Transverse colon (tissue), 4 donors: ENCODE measurements at regions not wholly inside any gene's neighbourhood (a gene's known extent, or its start where the extent isn't known, plus 50 kb on each side); places are given as distances from the start of the nearest gene placed in this dataset.
"Not testable (repeated sequence)": the region's sequence is repeated elsewhere in the genome, so short reads cannot be mapped to it uniquely, and the experiment has no call there.

Experiments
- DNase-seq: peaks from one replicate; pipeline ENCODE4 v3.0.0-alpha.2; 2019
- H3K27ac ChIP-seq, 4 donors: fragments of 200-600 bp; sonication (generic); 2 replicates each; pipeline ENCODE4 v1.5.1; 2016 to 2018; ENCODE audit warnings: inconsistent platforms in 4 of 4
- H3K27me3 ChIP-seq: fragments of 200-600 bp; sonication (generic); 2 replicates; pipeline ENCODE4 v1.5.1; 2017; ENCODE audit warnings: inconsistent platforms
- H3K36me3 ChIP-seq, 4 donors: fragments of 200-600 bp; sonication (generic); 2 replicates each; pipeline ENCODE4 v1.5.1; 2017 to 2019; ENCODE audit warnings: inconsistent platforms in 4 of 4
- H3K4me1 ChIP-seq, 4 donors: fragments of 200-600 bp; sonication (generic); 2 replicates each; pipeline ENCODE4 v1.5.1; 2017 to 2020; ENCODE audit warnings: inconsistent platforms in 4 of 4
- H3K4me3 ChIP-seq, 4 donors: fragments of 200-600 bp; sonication (generic); 1 replicate in 1 of 4; 2 replicates in 3 of 4; pipeline versions ENCODE4 v1.5.1 to v1.6.1; 2017 to 2019; ENCODE audit warnings: inconsistent platforms in 4 of 4
- H3K9me3 ChIP-seq, 2 donors: fragments of 200-600 bp; sonication (generic); 2 replicates each; pipeline ENCODE4 v1.5.1; 2017 to 2019; ENCODE audit warnings: inconsistent platforms in 2 of 2
- CTCF ChIP-seq, 5 experiments: fragments of 200-600 bp in 3 of 5; fragments of 450-650 bp in 2 of 5; sonication (generic) in 3 of 5; IDR thresholded peaks; 1 replicate in 2 of 5; 2 replicates in 3 of 5; pipeline ENCODE4 v1.5.1; 2016 to 2017; ENCODE audit warnings: antibody characterized with exemption in 5 of 5, inconsistent platforms in 3 of 5, mild to moderate bottlenecking in 2 of 5, moderate library complexity in 1 of 5
- EP300 ChIP-seq: sonication (generic); formaldehyde crosslinking; IDR thresholded peaks from one replicate; pipeline ENCODE4 v1.6.1; 2017; ENCODE audit warnings: antibody characterized with exemption, low read depth
- POLR2A ChIP-seq: fragments of 450-650 bp; IDR thresholded peaks from one replicate; pipeline ENCODE4 v1.6.1; 2016; ENCODE audit warnings: antibody characterized with exemption, mild to moderate bottlenecking, moderate library complexity
- POLR2AphosphoS5 ChIP-seq, 3 donors: sonication (generic); formaldehyde crosslinking; IDR thresholded peaks; one replicate each; pipeline ENCODE4 v1.6.1; 2016; ENCODE audit warnings: antibody characterized with exemption in 3 of 3
- WGBS, 2 donors: methylation state at CpG; one replicate each; pipeline ENCODE4 v1.1.5; 2018; ENCODE audit warnings: low coverage in 1 of 2; 5-methylcytosine and 5-hydroxymethylcytosine counted together
- in situ Hi-C, 4 donors: fragments of 200-750 bp; cut with MboI; loops; one replicate each; pipeline versions ENCODE4 v1.15.0 to v1.15.1; 2017; ENCODE audit warnings: low sequenced_read_pairs in 3 of 4, low pct_ligation_motif_present in 1 of 4, low pct_unique_long_range_greater_than_20kb in 1 of 4
- intact Hi-C: fragments of 100-400 bp; cut with DNase I; formaldehyde crosslinking; loops from one replicate; pipeline ENCODE4 v1.15.1; 2023; ENCODE audit warnings: low total_unique reads

- peaks cover 0 to 34% (median 5%) of the 10 kb centered on the region in 4 donors for H3K4me1 ChIP-seq
- intact Hi-C loops: loop anchor here (5.0 kb wide), 1 partner anchor 1152 kb away; no protein-coding TSS in a partner anchor
- in situ Hi-C loops: no loop called here
- no peak for DNase-seq
- 67% methylated on average over 1 to 2 of the region's 2 CpGs for WGBS, 2 donors
- no peak overlapping the region for H3K4me3 ChIP-seq
- TF ChIP-seq EP300: no peak
- no peak for TF ChIP-seq POLR2A
- TF ChIP-seq CTCF (IDR thresholded peaks at IDR 0.05): no peak
- H3K9me3 ChIP-seq: no peaks in the 10 kb centered on the region
- H3K36me3 ChIP-seq: no peaks in the 10 kb centered on the region
- no peaks in the 10 kb centered on the region for H3K27me3 ChIP-seq
- H3K27ac ChIP-seq: peak overlapping the region in 1 of 4 donors; percentile 12
Observed at GRCh38 chr3:124364317-124365020, 365.8 kb upstream of the UMPS start.

- H3K4me3 ChIP-seq, intact Hi-C loops, in situ Hi-C loops, H3K27ac ChIP-seq, H3K9me3 ChIP-seq, DNase-seq, H3K27me3 ChIP-seq, H3K36me3 ChIP-seq: not testable (repeated sequence)
- 100% methylated on average over 5 of the region's 27 CpGs; no CpG with 5 or more reads in 1 of the 2 donors for WGBS, 2 donors
- peaks cover 0 to 27% (median 5%) of the 10 kb centered on the region in 4 donors for H3K4me1 ChIP-seq
Observed at GRCh38 chr3:124366655-124367054, 363.6 kb upstream of the UMPS start.

DNA sequence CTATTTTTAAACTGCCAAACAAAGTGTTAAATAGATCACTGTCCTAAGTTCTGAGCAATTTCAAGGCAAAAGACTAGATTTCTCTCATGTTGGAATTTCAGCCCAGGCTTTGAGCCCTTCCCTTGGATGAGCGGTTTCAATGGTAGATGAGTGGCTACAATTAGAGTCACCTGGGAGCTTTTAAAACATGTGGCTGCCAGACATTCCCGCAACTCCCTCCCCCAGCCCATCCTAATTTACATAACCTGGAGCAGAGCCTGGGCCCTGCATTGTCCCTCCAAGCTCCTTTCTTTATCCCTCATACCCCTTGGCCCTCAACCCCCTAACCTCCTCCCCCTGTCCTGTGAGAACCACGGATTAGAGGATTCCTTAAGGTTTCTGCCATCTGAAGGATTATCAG, 357.5 kb upstream of the UMPS start:
- in situ Hi-C loops: no loop called here

DNA sequence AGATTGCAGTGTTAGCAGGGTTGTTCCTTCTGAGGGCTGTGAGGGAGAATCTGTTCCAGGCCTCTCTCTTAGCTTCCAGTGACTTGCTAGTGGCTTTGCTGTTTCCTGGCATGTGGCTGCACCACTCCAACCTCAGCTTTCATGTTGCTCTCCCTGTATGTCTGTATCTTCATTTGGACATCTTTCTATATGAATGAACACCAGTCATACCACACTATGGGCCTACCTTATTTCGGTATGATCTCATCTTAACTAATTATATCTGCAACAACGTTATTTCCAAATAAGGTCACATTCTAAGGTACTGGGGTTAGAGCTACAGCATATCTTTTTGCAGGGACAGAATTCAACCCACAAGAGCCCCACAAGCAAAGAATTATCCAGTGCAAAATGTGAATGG, 356.7 kb upstream of the UMPS start:
- H3K27me3 ChIP-seq: no peaks in the 10 kb centered on the region
- 65 to 88% methylated on average over 2 of the region's 2 CpGs for whole genome bisulfite sequencing, 2 donors
- H3K9me3 ChIP-seq: no peaks in the 10 kb centered on the region
- H3K4me1 ChIP-seq: no peaks in the 10 kb centered on the region
- DNase-seq: no peak
- intact Hi-C loops (no loop called here), in situ Hi-C loops (no loop called here)
- TF ChIP-seq POLR2AphosphoS5 (IDR thresholded peaks at IDR 0.05): no peak
- no peak for TF ChIP-seq CTCF (IDR thresholded peaks at IDR 0.05)
- TF ChIP-seq POLR2A: no peak
- TF ChIP-seq EP300: no peak
- no peak overlapping the region for H3K4me3 ChIP-seq
- H3K36me3 ChIP-seq: no peaks in the 10 kb centered on the region
- no peak overlapping the region for H3K27ac ChIP-seq

More for the DNA sequence above, 357.5 kb upstream of the UMPS start:
- TF ChIP-seq POLR2AphosphoS5 (IDR thresholded peaks at IDR 0.05): no peak
- TF ChIP-seq POLR2A: no peak
- no peak for TF ChIP-seq EP300
- TF ChIP-seq CTCF (IDR thresholded peaks at IDR 0.05): no peak
- Histone ChIP-seq H3K27me3 (no peaks in the 10 kb centered on the region), H3K4me1 (no peaks in the 10 kb centered on the region), H3K36me3 (no peaks in the 10 kb centered on the region), H3K9me3 (no peaks in the 10 kb centered on the region), H3K27ac (no peak overlapping the region), H3K4me3 (no peak overlapping the region)
- DNase-seq: no peak
- intact Hi-C loops: no loop called here
- 85% methylated on average over 3 of the region's 3 CpGs; no CpG with 5 or more reads in 1 of the 2 donors for WGBS, 2 donors

- no peaks in the 10 kb centered on the region for H3K9me3 ChIP-seq
- WGBS, 2 donors: 69 to 78% methylated on average over 3 of the region's 3 CpGs
- H3K27ac ChIP-seq: no peak overlapping the region
- no peaks in the 10 kb centered on the region for H3K27me3 ChIP-seq
- TF ChIP-seq CTCF (IDR thresholded peaks at IDR 0.05) (no peak), POLR2A (no peak), EP300 (no peak)
- intact Hi-C loops: no loop called here
- in situ Hi-C loops: no loop called here
- H3K36me3 ChIP-seq: no peaks in the 10 kb centered on the region
- no peak overlapping the region for H3K4me3 ChIP-seq
- H3K4me1 ChIP-seq: no peaks in the 10 kb centered on the region
- DNase-seq: no peak
Observed at GRCh38 chr3:124374583-124374982, 355.7 kb upstream of the UMPS start.
